ENCODE measurements at regions not wholly inside any gene's neighbourhood (a gene's known extent, or its start where the extent isn't known, plus 50 kb on each side); places are given as distances from the start of the nearest gene placed in this dataset.

DNA sequence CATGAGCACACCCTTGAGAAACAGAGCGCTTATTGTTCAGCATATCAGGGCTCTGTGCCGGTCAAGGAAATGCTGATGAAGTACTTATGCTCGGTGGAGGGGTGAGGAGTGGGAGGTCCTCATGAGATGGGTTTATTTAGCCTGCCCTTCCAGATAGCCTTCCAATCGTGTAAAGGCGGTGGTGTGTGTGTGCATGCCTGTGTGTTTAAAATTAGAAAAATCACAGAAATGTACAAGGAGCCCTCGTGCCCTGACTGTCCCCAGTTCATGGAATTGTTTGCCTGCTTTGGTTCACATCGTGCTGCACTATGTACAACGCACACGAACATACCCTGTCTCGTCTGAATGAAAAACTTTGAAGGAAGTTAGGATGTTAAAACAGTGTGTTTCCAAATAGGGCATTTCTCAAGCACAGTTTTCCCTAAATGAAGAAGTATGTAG lies 158.6 kb downstream of the AQP4 start:
- intact Hi-C loops (cut with micrococcal nuclease) = no loop called here
- Histone ChIP-seq H3K36me3 (ENCODE audit: control insufficient read depth, insufficient read depth, low read length) (no peaks in the 10 kb centered on the region), H3K4me1 (ENCODE audit: control insufficient read depth, insufficient read depth, low read length) (no peaks in the 10 kb centered on the region), H3K27ac (ENCODE audit: low read length) (no peak overlapping the region), H3K27me3 (ENCODE audit: control insufficient read depth, insufficient read depth, low read length) (no peaks in the 10 kb centered on the region), H3K4me3 (ENCODE audit: low read length) (no peak overlapping the region), H3K9me3 (ENCODE audit: control insufficient read depth, insufficient read depth, low read length) (no peaks in the 10 kb centered on the region)
- no peak overlapping the region for H3K27ac Mint-ChIP-seq
- H3K4me3 Mint-ChIP-seq = no peak overlapping the region
- ATAC-seq = no peak
- no peak for DNase-seq
- WGBS (ENCODE audit: insufficient coverage) = 86% methylated on average over 10 of the region's 10 CpGs
- peaks cover 9 to 14% of the 10 kb centered on the region in 2 donors for H3K27me3 Mint-ChIP-seq (ENCODE audit: low read depth in 2 of 2)
- TF ChIP-seq, protein P1, sequence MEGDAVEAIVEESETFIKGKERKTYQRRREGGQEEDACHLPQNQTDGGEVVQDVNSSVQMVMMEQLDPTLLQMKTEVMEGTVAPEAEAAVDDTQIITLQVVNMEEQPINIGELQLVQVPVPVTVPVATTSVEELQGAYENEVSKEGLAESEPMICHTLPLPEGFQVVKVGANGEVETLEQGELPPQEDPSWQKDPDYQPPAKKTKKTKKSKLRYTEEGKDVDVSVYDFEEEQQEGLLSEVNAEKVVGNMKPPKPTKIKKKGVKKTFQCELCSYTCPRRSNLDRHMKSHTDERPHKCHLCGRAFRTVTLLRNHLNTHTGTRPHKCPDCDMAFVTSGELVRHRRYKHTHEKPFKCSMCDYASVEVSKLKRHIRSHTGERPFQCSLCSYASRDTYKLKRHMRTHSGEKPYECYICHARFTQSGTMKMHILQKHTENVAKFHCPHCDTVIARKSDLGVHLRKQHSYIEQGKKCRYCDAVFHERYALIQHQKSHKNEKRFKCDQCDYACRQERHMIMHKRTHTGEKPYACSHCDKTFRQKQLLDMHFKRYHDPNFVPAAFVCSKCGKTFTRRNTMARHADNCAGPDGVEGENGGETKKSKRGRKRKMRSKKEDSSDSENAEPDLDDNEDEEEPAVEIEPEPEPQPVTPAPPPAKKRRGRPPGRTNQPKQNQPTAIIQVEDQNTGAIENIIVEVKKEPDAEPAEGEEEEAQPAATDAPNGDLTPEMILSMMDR (IDR thresholded peaks at IDR 0.05) = no peak
- H3K4me1 Mint-ChIP-seq = peaks cover 7 to 12% of the 10 kb centered on the region in 2 donors
- H3K36me3 Mint-ChIP-seq = no peaks in the 10 kb centered on the region
- H3K9me3 Mint-ChIP-seq = no peaks in the 10 kb centered on the region

DNA sequence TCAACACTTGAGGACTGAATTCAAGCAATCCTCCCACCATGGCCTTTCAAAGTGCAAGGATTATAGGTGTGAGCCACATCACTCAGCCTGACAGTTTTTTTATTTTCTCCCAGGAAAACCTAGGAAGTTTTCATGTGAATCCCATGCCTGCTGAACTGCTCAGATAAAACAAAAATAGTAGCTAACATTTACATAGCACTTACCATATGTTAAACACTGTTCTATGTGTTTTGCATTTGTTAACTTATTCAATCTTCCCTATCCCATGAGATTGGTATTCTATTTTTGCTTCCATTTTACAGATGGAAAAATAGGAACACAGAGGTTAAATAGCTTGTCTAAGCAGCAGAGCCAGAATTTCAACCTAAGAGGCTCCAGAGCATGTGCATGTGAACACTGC lies 157.4 kb upstream of the KCTD1 start:
- Mint-ChIP-seq H3K9me3 (no peaks in the 10 kb centered on the region), H3K4me3 (no peak overlapping the region), H3K27me3 (ENCODE audit: low read depth in 2 of 2) (peaks cover 9 to 14% of the 10 kb centered on the region in 2 donors), H3K36me3 (no peaks in the 10 kb centered on the region), H3K4me1 (peaks cover 7 to 10% of the 10 kb centered on the region in 2 donors), H3K27ac (no peak overlapping the region)
- Histone ChIP-seq H3K27ac (ENCODE audit: low read length) (no peak overlapping the region), H3K27me3 (ENCODE audit: control insufficient read depth, insufficient read depth, low read length) (no peaks in the 10 kb centered on the region), H3K9me3 (ENCODE audit: control insufficient read depth, insufficient read depth, low read length) (no peaks in the 10 kb centered on the region), H3K4me3 (ENCODE audit: low read length) (no peak overlapping the region), H3K4me1 (ENCODE audit: control insufficient read depth, insufficient read depth, low read length) (no peaks in the 10 kb centered on the region), H3K36me3 (ENCODE audit: control insufficient read depth, insufficient read depth, low read length) (no peaks in the 10 kb centered on the region)
- intact Hi-C loops (cut with micrococcal nuclease) = no loop called here
- no peak for ATAC-seq
- TF ChIP-seq, protein P1 (IDR thresholded peaks at IDR 0.05) = no peak
- no peak for DNase-seq

DNA sequence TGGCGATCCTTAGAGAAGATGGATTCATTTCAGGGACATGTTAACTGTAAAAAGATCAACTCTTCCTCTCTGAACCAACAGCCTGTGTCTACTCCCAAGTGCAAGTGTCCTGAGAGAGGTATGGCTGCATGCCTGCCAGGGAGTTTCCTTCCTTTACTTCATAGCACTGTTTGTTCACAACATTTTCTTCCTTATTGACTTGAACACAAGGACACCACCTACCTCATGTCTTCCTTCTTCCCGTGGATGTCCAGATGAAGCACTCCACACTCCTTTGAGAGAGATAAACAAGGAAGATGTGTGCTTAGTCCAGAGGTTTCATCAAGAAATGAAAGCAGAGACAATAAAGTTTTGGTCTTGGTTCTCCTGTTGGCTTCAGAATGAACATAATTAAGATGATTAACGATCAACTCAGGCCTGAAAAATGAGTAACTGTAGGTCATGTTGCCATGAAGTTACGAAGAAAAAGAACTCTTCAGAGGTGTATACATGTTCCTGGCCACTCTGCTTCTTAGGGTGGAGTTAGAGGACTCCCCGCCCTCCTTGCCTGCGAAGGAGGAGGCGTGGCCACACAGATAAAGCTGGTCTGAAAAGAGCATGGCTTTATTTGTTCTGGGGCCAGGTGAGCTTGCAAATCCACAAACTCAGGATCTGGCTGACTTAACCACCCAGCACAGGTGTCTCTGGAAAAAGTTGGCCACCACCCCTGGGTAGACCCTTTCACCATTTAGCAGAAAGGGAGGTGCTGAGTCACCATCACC lies 155.0 kb upstream of the KCTD1 start:
- Histone ChIP-seq H3K9me3 (ENCODE audit: control insufficient read depth, insufficient read depth, low read length) (no peaks in the 10 kb centered on the region), H3K27me3 (ENCODE audit: control insufficient read depth, insufficient read depth, low read length) (no peaks in the 10 kb centered on the region), H3K4me1 (ENCODE audit: control insufficient read depth, insufficient read depth, low read length) (no peaks in the 10 kb centered on the region), H3K27ac (ENCODE audit: low read length) (no peak overlapping the region), H3K36me3 (ENCODE audit: control insufficient read depth, insufficient read depth, low read length) (no peaks in the 10 kb centered on the region), H3K4me3 (ENCODE audit: low read length) (no peak overlapping the region)
- no peak overlapping the region for H3K4me3 Mint-ChIP-seq
- H3K27ac Mint-ChIP-seq = no peak overlapping the region
- H3K27me3 Mint-ChIP-seq (ENCODE audit: low read depth in 2 of 2) = peaks cover 2 to 14% of the 10 kb centered on the region in 2 donors
- TF ChIP-seq, protein P1 (IDR thresholded peaks at IDR 0.05) = no peak
- 84% methylated on average over 6 of the region's 7 CpGs for WGBS (ENCODE audit: insufficient coverage)
- no peaks in the 10 kb centered on the region for H3K4me1 Mint-ChIP-seq
- ATAC-seq (no peak), DNase-seq (no peak)
- intact Hi-C loops (cut with micrococcal nuclease) = no loop called here
- no peaks in the 10 kb centered on the region for H3K36me3 Mint-ChIP-seq
- H3K9me3 Mint-ChIP-seq = no peaks in the 10 kb centered on the region

DNA sequence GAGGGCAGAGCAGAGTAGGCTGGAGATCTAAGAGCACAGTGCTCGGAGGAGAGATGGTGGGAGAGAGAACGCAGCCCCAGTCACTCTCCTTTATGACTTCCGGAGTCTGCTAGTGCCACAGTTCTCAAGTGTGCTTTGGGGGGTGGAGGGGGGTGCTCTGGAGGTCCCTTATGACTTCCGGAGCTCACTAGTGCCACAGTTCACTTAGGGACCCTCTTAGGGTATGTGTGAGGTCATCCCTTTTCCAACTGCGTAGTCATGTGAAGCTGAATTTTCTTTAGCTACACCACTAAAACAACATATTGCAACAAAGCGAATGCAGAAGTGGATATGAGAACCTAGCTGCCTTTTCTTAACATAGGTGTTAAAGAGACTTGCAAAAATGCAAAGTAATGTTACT lies 153.7 kb upstream of the KCTD1 start:
- H3K4me1 Mint-ChIP-seq = no peaks in the 10 kb centered on the region
- no peaks in the 10 kb centered on the region for H3K36me3 Mint-ChIP-seq
- Histone ChIP-seq H3K4me3 (ENCODE audit: low read length) (no peak overlapping the region), H3K4me1 (ENCODE audit: control insufficient read depth, insufficient read depth, low read length) (no peaks in the 10 kb centered on the region), H3K9me3 (ENCODE audit: control insufficient read depth, insufficient read depth, low read length) (no peaks in the 10 kb centered on the region), H3K36me3 (ENCODE audit: control insufficient read depth, insufficient read depth, low read length) (no peaks in the 10 kb centered on the region), H3K27ac (ENCODE audit: low read length) (no peak overlapping the region), H3K27me3 (ENCODE audit: control insufficient read depth, insufficient read depth, low read length) (no peaks in the 10 kb centered on the region)
- WGBS (ENCODE audit: insufficient coverage) = 21% methylated on average over 4 of the region's 6 CpGs
- no peak for DNase-seq
- H3K9me3 Mint-ChIP-seq = no peaks in the 10 kb centered on the region
- intact Hi-C loops (cut with micrococcal nuclease) = no loop called here
- no peak for ATAC-seq
- peaks cover 2 to 14% of the 10 kb centered on the region in 2 donors for H3K27me3 Mint-ChIP-seq (ENCODE audit: low read depth in 2 of 2)
- H3K27ac Mint-ChIP-seq = no peak overlapping the region
- no peak overlapping the region for H3K4me3 Mint-ChIP-seq
- TF ChIP-seq, protein P1 (IDR thresholded peaks at IDR 0.05) = no peak
